ENCODE measurements at regions not wholly inside any gene's neighbourhood (a gene's known extent, or its start where the extent isn't known, plus 50 kb on each side); places are given as distances from the start of the nearest gene placed in this dataset.

DNA sequence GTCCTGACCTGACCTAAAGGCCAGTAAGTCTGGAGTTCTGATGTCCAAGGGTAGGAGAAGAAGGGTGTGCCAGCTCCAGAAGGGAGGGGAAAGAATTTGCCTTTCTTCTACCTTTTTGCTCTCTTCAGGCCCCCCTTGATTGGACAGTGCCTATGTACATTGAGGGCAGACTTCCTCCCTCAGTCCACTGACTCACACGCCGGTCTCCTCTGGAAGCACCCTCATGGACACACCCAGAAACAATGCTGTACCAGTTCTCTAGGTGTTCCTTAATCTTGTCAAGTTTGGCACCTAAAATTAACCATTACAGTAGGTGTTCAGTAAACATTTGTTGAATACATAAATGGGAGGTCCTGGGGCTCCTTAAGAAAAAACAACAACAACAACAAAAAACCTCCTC lies 51.0 kb upstream of the POU2F1 start:
- peak; percentile 49 for DNase-seq
- POLR2A ChIA-PET (ENCODE audit: unreplicated experiment): no interaction called here
- no peak overlapping the region for H2AFZ ChIP-seq (ENCODE audit: low read length)

More for the DNA sequence above, 51.0 kb upstream of the POU2F1 start:
- CTCF ChIA-PET: no interaction called here
- peak; percentile 33; the same call in 1 of the 2 replicates for ATAC-seq
- Histone ChIP-seq H3K9ac (ENCODE audit: low read length) (no peak overlapping the region), H3K9me2 (replicated peaks; ENCODE audit: low read length) (no peaks in the 10 kb centered on the region), H3F3A (ENCODE audit: low read length, unreplicated experiment) (no peaks in the 10 kb centered on the region), H3K27ac (ENCODE audit: low read length) (no peak overlapping the region), H3K36me3 (ENCODE audit: low read depth, low read length) (no peaks in the 10 kb centered on the region), H3K9me3 (ENCODE audit: low read length) (no peaks in the 10 kb centered on the region), H3K27me3 (ENCODE audit: low read length) (no peaks in the 10 kb centered on the region), H3K79me2 (ENCODE audit: low read length) (no peaks in the 10 kb centered on the region), H3K4me3 (ENCODE audit: low read length) (no peak overlapping the region), H3K4me2 (ENCODE audit: low read length) (no peak overlapping the region), H4K20me1 (ENCODE audit: low read length) (no peaks in the 10 kb centered on the region), H3K4me1 (ENCODE audit: insufficient read depth, low read length) (peaks cover 19% of the 10 kb centered on the region)
- BruUV-seq (replicated peaks): no TSS peak
- TF ChIP-seq, protein P1, sequence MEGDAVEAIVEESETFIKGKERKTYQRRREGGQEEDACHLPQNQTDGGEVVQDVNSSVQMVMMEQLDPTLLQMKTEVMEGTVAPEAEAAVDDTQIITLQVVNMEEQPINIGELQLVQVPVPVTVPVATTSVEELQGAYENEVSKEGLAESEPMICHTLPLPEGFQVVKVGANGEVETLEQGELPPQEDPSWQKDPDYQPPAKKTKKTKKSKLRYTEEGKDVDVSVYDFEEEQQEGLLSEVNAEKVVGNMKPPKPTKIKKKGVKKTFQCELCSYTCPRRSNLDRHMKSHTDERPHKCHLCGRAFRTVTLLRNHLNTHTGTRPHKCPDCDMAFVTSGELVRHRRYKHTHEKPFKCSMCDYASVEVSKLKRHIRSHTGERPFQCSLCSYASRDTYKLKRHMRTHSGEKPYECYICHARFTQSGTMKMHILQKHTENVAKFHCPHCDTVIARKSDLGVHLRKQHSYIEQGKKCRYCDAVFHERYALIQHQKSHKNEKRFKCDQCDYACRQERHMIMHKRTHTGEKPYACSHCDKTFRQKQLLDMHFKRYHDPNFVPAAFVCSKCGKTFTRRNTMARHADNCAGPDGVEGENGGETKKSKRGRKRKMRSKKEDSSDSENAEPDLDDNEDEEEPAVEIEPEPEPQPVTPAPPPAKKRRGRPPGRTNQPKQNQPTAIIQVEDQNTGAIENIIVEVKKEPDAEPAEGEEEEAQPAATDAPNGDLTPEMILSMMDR (conservative IDR thresholded peaks at IDR 0.05; ENCODE audit: low read depth, low read length): no peak
- no peak for TF ChIP-seq EZH2phosphoT487 (IDR thresholded peaks at IDR 0.05; ENCODE audit: borderline replicate concordance, low read length)
- no peak for TF ChIP-seq EZH2 (IDR thresholded peaks at IDR 0.05; ENCODE audit: low read length, unreplicated experiment)
- intact Hi-C loops (cut with micrococcal nuclease): no loop called here
